PFSK-1 (cell line): ENCODE measurements at regions not wholly inside any gene's neighbourhood (a gene's known extent, or its start where the extent isn't known, plus 50 kb on each side); places are given as distances from the start of the nearest gene placed in this dataset.

ENCODE experiments used
- POLR2AphosphoS5 ChIP-seq: IDR thresholded peaks from 2 replicates; pipeline ENCODE4 v1.6.1; 2012; ENCODE audit warnings: low read depth, mild to moderate bottlenecking, control low read depth, low read length, moderate library complexity
- TF ChIP-seq, protein P1 (sequence below), 2 experiments: IDR thresholded peaks; 2 replicates each; pipeline versions ENCODE4 v1.6.1 to v1.8.0; 2011 to 2012; ENCODE audit warnings: low read depth in 2 of 2, low read length in 2 of 2, control low read depth in 1 of 2, inconsistent platforms in 1 of 2, mild to moderate bottlenecking in 1 of 2, moderate library complexity in 1 of 2; ENCODE audit not compliant: insufficient read depth in 1 of 2

DNA sequence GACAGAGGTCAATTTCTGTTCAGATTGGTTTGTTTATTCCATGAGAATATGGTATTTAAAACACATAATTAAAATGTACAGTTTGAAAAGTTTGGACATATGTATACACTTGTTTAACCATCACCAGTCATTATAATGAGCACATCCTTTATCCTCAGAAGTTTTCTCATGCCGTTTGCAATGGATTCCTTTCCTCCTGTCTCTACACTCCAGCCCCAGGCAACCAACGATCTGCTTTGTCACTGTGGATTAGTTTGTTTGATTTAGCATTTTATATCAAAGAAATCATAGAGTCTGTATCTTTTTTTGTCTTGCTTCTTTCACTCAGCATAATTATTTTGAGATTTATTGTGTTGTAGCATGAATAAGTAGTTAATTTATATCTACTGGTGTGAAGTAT is 243.0 kb upstream of the TRAM1L1 start:
- TF ChIP-seq, protein P1, sequence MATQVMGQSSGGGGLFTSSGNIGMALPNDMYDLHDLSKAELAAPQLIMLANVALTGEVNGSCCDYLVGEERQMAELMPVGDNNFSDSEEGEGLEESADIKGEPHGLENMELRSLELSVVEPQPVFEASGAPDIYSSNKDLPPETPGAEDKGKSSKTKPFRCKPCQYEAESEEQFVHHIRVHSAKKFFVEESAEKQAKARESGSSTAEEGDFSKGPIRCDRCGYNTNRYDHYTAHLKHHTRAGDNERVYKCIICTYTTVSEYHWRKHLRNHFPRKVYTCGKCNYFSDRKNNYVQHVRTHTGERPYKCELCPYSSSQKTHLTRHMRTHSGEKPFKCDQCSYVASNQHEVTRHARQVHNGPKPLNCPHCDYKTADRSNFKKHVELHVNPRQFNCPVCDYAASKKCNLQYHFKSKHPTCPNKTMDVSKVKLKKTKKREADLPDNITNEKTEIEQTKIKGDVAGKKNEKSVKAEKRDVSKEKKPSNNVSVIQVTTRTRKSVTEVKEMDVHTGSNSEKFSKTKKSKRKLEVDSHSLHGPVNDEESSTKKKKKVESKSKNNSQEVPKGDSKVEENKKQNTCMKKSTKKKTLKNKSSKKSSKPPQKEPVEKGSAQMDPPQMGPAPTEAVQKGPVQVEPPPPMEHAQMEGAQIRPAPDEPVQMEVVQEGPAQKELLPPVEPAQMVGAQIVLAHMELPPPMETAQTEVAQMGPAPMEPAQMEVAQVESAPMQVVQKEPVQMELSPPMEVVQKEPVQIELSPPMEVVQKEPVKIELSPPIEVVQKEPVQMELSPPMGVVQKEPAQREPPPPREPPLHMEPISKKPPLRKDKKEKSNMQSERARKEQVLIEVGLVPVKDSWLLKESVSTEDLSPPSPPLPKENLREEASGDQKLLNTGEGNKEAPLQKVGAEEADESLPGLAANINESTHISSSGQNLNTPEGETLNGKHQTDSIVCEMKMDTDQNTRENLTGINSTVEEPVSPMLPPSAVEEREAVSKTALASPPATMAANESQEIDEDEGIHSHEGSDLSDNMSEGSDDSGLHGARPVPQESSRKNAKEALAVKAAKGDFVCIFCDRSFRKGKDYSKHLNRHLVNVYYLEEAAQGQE (IDR thresholded peaks at IDR 0.05; ENCODE audit: insufficient read depth in 1 of 2, low read depth in 2 of 2, low read length in 2 of 2), result no peak
- TF ChIP-seq POLR2AphosphoS5, result no peak
